HL-60 (cell line): ENCODE measurements at regions not wholly inside any gene's neighbourhood (a gene's known extent, or its start where the extent isn't known, plus 50 kb on each side); places are given as distances from the start of the nearest gene placed in this dataset.

ENCODE experiments used
- POLR2AphosphoS5 ChIP-seq: IDR thresholded peaks from 2 replicates; pipeline ENCODE4 v1.6.1; 2012; ENCODE audit warnings: low read depth
- TF ChIP-seq, protein P1 (sequence below): IDR thresholded peaks from one replicate; pipeline ENCODE4 v1.5.1; 2011; ENCODE audit warnings: low read length, control low read depth, inconsistent platforms; ENCODE audit not compliant: insufficient read depth
- TF ChIP-seq, protein P2 (sequence below): IDR thresholded peaks from 2 replicates; pipeline ENCODE4 v1.6.1; 2012; ENCODE audit warnings: low read depth; ENCODE audit not compliant: insufficient replicate concordance

DNA sequence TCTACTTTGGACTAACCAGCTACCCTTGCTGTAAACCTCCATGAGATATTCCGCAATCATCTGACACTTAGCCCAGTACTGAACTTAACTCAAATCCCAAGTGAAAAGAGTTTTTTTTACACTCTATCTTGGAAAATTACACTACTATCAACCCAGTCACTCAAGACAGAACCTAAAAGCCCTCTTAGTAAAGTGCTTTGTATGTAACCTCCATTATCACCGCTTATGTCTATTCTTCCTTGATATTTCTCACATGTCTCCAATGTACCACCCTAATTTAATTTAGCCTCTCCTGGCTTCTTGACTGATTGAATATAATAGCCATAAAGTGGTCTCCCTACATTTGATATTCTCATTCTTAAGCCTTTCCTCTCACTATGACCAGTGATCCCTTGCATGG, 168.8 kb upstream of the SYT1 start:
- TF ChIP-seq, protein P1, sequence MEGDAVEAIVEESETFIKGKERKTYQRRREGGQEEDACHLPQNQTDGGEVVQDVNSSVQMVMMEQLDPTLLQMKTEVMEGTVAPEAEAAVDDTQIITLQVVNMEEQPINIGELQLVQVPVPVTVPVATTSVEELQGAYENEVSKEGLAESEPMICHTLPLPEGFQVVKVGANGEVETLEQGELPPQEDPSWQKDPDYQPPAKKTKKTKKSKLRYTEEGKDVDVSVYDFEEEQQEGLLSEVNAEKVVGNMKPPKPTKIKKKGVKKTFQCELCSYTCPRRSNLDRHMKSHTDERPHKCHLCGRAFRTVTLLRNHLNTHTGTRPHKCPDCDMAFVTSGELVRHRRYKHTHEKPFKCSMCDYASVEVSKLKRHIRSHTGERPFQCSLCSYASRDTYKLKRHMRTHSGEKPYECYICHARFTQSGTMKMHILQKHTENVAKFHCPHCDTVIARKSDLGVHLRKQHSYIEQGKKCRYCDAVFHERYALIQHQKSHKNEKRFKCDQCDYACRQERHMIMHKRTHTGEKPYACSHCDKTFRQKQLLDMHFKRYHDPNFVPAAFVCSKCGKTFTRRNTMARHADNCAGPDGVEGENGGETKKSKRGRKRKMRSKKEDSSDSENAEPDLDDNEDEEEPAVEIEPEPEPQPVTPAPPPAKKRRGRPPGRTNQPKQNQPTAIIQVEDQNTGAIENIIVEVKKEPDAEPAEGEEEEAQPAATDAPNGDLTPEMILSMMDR = no peak
- TF ChIP-seq, protein P2, sequence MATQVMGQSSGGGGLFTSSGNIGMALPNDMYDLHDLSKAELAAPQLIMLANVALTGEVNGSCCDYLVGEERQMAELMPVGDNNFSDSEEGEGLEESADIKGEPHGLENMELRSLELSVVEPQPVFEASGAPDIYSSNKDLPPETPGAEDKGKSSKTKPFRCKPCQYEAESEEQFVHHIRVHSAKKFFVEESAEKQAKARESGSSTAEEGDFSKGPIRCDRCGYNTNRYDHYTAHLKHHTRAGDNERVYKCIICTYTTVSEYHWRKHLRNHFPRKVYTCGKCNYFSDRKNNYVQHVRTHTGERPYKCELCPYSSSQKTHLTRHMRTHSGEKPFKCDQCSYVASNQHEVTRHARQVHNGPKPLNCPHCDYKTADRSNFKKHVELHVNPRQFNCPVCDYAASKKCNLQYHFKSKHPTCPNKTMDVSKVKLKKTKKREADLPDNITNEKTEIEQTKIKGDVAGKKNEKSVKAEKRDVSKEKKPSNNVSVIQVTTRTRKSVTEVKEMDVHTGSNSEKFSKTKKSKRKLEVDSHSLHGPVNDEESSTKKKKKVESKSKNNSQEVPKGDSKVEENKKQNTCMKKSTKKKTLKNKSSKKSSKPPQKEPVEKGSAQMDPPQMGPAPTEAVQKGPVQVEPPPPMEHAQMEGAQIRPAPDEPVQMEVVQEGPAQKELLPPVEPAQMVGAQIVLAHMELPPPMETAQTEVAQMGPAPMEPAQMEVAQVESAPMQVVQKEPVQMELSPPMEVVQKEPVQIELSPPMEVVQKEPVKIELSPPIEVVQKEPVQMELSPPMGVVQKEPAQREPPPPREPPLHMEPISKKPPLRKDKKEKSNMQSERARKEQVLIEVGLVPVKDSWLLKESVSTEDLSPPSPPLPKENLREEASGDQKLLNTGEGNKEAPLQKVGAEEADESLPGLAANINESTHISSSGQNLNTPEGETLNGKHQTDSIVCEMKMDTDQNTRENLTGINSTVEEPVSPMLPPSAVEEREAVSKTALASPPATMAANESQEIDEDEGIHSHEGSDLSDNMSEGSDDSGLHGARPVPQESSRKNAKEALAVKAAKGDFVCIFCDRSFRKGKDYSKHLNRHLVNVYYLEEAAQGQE = no peak
- TF ChIP-seq POLR2AphosphoS5 = no peak
